ENCODE measurements at regions not wholly inside any gene's neighbourhood (a gene's known extent, or its start where the extent isn't known, plus 50 kb on each side); places are given as distances from the start of the nearest gene placed in this dataset.

- TF ChIP-seq GTF2F1 (IDR thresholded peaks at IDR 0.05; ENCODE audit: borderline replicate concordance, low read depth, low read length) (no peak), ZNF274 (IDR thresholded peaks at IDR 0.05; ENCODE audit: borderline replicate concordance, extremely low read depth, low read length) (no peak), CTCF (IDR thresholded peaks at IDR 0.05; ENCODE audit: control extremely low read depth in 1 of 3, insufficient read depth in 1 of 3, low read depth in 1 of 3, low read length in 3 of 3) (no peak), USF2 (IDR thresholded peaks at IDR 0.05; ENCODE audit: low read length) (no peak), EGR1 (IDR thresholded peaks at IDR 0.05; ENCODE audit: borderline replicate concordance, low read depth, low read length) (no peak), EP300 (IDR thresholded peaks at IDR 0.05; ENCODE audit: borderline replicate concordance in 1 of 2, low read depth in 2 of 2, low read length in 2 of 2) (no peak), POLR2A (IDR thresholded peaks at IDR 0.05; ENCODE audit: control extremely low read depth in 1 of 2, low read depth in 2 of 2, low read length in 2 of 2) (no peak), POLR2AphosphoS5 (IDR thresholded peaks at IDR 0.05; ENCODE audit: low read depth, low read length) (no peak), CHD2 (IDR thresholded peaks at IDR 0.05; ENCODE audit: low read length) (no peak), TAF1 (IDR thresholded peaks at IDR 0.05; ENCODE audit: low read depth, low read length) (no peak), SP1 (IDR thresholded peaks at IDR 0.05; ENCODE audit: low read depth, low read length) (no peak)
Measured at GRCh38 chr13:69468624-69469023, 639.0 kb upstream of the ATXN8OS start.

Data from H1 (cell line).